Lung microvascular endothelial cell (primary cell): ENCODE measurements at regions not wholly inside any gene's neighbourhood (a gene's known extent, or its start where the extent isn't known, plus 50 kb on each side); places are given as distances from the start of the nearest gene placed in this dataset.

ENCODE experiments used
- DNase-seq, 2 donors: peaks; one replicate each; pipeline versions ENCODE4 v3.0.0 to v3.0.0-alpha.2; 2010; ENCODE audit warnings: low read depth in 2 of 2

DNA sequence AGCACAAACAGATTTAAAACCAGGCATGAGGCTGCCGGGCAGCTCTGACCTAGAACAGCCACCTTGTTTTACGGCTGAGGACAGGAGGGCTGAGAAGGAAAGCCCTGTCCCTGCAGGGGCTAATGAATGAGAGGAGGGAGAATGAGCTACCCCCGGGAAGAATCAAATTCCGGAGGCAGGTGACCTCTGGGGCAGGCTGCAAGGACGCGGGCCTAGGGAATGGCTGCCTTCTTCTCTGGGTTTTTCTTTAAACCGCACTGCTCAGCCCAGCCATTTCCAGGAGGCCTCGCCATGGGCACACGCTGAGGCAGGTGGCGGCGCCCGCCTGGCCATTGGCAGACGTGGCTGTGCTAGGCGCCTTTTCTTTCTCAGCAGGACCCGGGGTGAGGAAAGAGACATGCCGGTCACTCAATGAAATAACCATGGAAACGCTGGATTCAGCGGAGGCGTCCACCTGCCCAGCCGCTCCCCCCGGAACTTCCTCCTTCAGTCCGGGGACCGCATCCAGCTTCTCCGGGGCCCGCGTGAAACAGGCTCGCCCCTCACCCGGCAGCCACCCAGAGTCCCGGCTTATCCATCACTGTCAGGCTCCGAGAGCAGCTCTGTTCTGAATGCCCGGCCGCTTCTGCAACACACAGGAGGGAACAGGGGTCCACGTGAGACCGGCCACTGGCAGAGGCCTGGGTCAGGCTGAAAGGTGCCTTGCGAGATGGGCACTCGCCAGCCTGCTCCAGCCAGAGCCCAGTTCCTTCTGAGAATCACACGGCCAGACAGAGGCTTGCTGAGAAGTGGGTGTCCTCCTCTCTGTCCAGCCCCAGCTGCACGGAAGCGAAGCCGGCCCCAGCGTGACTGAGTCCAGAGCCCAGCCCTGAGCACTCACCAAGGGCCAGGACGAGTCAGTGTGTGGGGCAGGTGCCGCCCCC is 82.1 kb downstream of the PDGFA start:
- DNase-seq, result no peak

DNA sequence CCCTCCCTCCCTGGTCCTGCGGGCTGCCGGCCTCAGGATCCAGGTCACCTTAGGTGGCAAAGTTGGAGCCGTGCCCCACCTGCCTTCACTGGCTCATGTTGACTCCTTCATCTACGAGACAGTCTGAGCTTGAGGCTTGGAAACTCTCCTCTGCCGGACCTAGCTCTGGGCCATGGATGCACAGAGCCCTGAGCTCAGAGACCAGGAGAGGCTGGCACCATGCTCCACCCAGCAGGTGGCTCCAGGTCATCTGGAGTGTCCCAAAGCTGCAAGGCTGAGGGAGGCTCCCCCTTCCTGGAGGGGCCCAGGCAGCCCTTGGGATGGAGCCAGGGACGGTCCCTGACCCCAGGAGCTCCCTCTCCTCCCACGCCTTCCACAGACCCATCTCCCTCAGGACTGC is 81.3 kb downstream of the PDGFA start:
- no peak for DNase-seq

DNA sequence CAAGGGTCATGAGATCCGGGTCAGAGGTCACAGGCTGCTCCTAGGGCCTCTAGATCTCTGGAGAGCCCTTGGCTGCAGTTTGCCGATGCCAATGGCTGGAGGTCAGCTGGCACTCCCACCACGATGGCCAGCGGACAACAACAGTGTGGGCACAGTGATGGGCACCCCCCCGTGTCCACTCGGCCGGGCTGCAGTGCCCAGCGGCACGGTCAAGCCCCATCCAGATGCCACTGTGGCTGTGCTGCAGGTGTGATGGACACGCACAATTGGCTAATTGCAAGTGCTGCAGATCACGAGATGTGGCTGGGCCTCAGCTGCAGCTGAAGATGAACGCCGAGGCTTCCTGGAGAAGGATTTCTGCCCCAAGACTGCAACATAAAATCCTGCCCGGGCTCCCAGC is 80.7 kb downstream of the PDGFA start:
- no peak for DNase-seq

DNA sequence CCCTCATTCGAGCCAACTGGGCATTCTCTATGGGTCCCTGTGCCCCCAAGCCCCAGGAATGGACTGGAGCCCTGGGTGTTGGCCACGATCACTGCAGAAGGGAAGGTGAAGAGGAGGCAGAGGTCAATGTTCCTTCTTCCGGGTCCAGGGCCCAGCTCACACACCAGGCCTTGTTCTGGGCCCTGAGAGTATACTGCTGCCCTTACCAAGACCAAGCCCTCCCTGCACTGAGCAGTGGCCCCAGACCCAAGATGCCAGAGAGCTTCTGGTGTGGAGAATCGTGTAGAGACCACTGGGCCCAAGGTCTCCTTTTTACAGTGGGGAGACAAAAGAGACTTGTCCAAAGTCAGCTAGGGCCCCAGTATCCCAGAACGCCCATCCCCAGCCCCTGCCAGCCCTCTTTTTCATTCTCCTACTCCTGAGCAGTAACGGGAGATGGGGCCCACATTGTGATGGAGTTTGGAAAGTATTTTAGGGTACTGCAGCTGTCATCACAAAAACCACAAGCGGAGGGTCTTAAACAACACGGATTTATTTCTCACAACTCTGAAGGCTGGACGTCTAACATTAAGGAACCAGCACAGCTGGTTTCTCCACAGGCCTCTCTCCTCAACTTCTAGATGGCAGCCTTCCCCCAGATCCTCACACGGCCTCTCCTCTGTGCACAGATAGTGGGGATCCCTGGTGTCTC is 79.4 kb downstream of the PDGFA start:
- no peak for DNase-seq

DNA sequence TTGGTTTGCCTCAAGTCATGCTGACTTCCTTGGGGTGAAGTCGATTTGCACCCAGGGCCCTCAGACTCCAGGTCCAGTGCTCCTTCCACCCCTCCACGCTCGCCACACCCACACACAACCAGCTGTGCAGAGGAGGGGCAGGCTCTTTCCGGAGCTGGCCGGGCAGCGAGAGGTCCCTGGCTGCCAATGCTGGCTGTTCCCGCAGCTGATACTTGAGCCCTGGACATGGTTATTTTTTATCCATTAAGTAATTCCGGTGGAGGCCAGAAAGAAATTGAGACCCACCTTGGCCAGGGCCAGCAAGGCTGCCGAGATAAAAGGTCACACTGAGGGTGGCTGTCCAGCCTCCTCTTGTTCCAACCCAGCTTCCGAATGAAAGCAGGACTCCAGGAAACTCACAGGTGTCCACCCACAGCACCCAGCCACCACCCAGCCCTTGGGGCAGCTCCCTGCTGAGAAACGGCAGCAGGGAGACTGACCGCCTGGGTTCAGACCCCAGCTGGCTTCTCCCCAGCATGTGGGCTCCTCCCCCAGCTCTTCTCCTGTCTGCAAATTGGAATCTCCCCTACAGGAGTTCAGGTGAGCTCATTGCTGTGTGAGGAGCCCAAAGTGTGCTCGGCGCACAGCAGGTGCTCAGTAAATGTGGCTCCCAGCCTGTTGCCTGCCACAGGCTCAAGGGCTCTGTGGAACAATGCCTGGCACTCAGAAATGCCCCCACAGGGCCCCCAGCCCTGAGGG is 77.8 kb downstream of the PDGFA start:
- no peak for DNase-seq

DNA sequence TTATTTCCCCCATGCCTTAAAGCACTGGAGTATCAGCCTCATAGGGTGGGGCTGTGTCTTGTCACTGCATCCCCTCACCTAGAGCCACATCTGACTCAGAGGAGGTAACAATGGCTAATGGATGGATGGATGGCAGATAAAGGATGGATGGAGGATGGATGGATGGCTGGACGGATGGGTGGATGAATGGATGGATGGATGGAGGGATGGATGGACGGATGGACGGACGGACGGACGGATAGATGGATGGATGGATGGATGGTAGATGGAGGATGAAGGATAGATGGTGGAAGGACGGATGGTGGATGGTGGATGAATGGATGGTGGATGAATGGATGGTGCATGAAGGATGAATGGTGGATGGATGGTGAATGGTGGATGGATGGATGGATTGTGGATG is 77.2 kb downstream of the PDGFA start:
- no peak for DNase-seq

DNA sequence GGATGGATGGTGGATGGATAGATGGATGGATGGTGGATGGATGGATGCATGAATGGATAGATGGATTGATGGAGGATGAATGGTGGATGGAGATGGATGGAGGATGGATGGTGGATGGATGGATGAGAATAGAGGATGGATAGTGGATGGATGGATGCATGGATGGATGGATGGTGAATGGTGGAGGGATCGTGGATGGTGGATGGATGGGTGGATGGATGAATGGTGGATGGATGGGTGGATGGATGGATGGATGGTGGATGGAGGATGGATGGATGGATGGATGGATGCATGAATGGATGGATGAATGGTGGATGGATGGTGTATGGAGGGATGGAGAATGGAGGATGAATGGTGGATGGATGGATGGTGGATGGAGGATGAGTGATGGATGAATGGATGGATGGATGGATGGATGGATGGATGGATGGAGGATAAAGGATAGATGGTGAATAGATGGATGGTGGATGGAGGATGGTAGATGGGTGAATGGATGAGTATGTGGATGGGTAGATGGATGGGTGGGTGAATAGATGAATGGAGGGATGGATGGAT is 76.3 kb downstream of the PDGFA start:
- DNase-seq, result no peak

DNA sequence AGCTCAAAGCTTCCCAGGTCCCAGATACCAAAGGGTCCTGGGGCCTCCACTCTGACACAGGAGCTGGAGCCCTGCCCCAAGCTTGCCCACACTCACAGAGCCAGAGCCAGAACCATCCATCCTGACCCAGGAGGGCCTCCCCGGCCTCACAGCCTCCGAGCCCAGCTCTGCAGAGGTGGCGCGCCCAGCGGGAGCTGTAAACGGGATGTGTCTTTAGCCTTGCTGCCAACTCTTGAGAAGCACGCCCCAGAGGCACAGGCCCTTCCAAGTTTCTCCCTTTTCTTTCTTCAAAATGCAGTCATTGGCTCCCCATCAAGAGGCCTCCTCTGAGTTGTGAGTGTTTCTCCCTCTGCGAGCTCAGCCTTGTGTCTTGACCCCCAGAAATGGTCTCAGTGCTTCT is 75.0 kb downstream of the PDGFA start:
- no peak for DNase-seq

DNA sequence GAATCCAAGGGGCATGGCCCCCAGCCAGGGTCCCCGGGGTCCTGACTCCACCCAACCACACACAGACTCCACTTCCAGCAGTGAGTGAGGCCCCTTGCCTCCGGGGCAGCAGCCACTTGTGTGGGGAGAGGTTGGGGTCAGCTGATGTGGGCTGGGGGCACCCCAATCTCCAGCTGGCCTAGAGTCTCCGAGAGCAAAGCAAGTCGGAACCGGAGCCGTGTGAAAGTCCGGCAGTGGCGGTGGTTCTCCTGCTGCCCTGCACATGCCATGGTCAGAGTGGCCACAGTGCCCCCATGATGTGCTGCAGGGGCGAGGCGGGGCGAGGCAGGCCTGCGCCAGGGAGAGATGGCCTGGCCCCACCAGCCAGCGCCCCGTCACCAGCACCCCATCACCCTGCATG is 74.6 kb downstream of the PDGFA start:
- DNase-seq, result no peak

DNA sequence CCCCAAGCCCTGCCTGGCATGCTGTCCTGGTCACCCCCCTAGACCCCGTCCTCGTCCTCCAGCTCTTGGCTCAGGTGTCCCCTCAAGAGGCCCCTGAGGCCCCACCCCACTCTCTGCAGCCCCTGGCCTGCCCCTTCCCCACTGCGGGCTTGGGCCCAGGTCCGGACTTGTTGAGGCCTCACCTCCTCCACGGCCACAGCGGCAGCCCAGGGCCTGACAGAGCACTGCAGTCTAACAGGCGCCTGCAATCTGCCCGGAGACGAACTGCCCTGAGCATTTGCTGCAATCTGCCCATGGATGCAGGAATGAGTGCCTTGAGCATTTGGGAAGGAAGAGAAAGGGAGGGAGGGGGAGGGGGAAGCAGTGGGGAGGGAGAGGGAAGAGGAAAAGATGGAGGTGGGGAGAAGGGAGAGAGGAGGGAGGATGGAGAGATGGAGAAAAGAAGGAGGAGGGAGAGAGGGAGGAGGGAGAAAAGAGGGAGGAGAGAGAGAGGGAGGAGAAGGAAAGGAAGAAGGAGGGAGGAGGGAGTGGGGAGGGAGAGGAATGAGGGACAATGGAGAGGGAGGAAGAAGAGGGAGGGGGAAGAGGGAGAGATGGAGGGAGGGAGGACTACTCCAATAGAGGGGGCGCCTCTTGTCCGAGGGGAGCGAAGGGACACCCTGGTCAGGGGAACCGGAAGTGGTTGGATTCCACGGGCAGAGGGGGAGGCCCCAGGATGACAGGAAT is 73.9 kb downstream of the PDGFA start:
- DNase-seq, result no peak

DNA sequence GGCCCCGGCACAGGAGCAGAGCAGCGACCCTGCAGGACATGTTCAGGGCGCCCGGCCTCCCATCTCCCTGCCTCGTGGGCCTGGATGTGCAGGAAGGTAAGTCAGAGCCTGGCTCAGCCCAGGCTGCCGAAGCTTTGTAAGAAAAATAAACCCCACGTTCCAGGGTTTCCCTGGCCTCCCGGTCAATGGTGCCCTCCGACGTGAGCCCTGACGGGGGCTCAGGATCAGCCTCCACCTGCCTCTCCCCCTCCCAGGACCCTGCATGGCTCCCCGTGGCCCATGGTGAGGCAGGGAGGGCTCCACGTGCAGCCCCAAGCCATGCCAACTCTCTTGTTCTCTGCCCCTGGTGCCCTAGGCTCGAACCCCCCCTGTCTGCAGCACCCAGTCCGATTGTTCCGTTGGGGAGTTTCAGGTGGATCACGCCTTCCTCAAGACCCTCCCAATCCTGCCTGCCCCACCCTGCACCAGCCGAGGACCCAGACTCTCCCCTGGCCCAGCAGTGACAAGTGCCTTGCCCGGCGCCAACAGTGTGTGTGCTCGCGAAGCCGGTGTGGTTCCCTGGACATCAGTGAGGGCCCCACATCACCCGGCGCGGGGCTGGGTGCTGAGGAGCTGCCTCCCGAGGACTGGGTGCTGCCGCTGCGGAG is 73.2 kb downstream of the PDGFA start:
- DNase-seq, result no peak
